ENCODE measurements at regions not wholly inside any gene's neighbourhood (a gene's known extent, or its start where the extent isn't known, plus 50 kb on each side); places are given as distances from the start of the nearest gene placed in this dataset.

DNA sequence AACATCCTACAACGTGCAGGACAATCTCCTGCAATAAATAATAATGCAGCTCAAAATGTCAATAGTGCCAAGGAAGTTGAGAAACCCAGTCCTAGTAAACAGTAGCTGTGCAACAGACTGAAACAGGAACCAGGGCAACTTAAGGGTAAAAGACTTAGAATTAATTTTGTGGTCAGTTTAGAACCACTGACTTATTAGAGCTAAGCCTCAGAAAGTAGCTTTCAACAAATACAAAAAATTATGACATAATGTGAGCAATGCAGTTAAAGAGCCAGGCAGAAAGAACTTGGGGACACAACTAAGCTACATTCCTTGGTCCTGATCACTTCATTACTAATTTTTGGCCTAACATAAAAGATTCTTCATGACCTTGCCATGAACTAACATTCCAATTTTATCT is 195.4 kb downstream of the MACC1 start:
- no peak for TF ChIP-seq CTCF (conservative IDR thresholded peaks at IDR 0.05; ENCODE audit: low read length)
- no peak for TF ChIP-seq EZH2phosphoT487 (IDR thresholded peaks at IDR 0.05; ENCODE audit: borderline replicate concordance)

Data from Loucy (cell line).